ENCODE measurements at regions not wholly inside any gene's neighbourhood (a gene's known extent, or its start where the extent isn't known, plus 50 kb on each side); places are given as distances from the start of the nearest gene placed in this dataset.

GRCh38 chr13:90094357-90094756 is 1253.1 kb upstream of the MIR17HG start:
- peak in 1 of 8 experiments; percentile 80 for ATAC-seq (replicated peaks in 6 of 8)
- WGBS, 10 experiments = 0 to 100% (median 88%) methylated on average over 1 to 2 of the region's 2 CpGs; no CpG with 5 or more reads in 1 of the 10 experiments
- in situ Hi-C loops (cut with MboI; ENCODE audit: low pct_unique_long_range_greater_than_20kb in 2 of 9, low sequenced_read_pairs in 9 of 9, unreplicated experiment in 9 of 9) = no loop called here
- H3K27ac ChIP-seq = no peak overlapping the region
- no peak overlapping the region for H3K4me3 ChIP-seq
- no peaks in the 10 kb centered on the region for H3K4me1 ChIP-seq (replicated peaks in 1 of 2)

GRCh38 chr13:90098577-90098976 is 1248.9 kb upstream of the MIR17HG start:
- in situ Hi-C loops (cut with MboI; ENCODE audit: low pct_unique_long_range_greater_than_20kb in 2 of 9, low sequenced_read_pairs in 9 of 9, unreplicated experiment in 9 of 9) = no loop called here
- Histone ChIP-seq H3K4me3 (no peak overlapping the region), H3K27ac (no peak overlapping the region), H3K4me1 (replicated peaks in 1 of 2) (no peaks in the 10 kb centered on the region)
- ATAC-seq (replicated peaks in 6 of 8) = no peak
- WGBS, 10 experiments = 45 to 94% (median 79%) methylated on average over 1 to 4 of the region's 4 CpGs

DNA sequence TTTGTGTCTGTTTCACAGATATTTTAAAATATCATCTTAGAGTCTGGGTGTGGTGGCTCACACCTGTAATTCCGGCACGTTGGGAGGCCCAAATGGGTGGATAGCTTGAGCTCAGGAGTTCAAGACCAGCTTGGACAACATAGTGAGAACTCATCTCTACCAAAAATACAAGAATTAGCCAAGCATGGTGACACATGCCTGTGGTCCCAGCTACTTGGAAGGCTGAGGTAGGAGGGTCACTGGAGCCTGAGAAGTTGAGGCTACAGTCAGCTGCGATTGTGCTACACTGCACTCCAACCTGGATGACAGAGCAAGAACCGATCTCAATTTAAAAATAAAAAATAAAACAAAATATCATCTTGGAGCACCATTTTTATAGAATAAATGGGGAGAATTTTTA is 1247.6 kb upstream of the MIR17HG start:
- 43 to 100% (median 84%) methylated on average over 1 to 4 of the region's 4 CpGs; no CpG with 5 or more reads in 1 of the 10 experiments for WGBS, 10 experiments

DNA sequence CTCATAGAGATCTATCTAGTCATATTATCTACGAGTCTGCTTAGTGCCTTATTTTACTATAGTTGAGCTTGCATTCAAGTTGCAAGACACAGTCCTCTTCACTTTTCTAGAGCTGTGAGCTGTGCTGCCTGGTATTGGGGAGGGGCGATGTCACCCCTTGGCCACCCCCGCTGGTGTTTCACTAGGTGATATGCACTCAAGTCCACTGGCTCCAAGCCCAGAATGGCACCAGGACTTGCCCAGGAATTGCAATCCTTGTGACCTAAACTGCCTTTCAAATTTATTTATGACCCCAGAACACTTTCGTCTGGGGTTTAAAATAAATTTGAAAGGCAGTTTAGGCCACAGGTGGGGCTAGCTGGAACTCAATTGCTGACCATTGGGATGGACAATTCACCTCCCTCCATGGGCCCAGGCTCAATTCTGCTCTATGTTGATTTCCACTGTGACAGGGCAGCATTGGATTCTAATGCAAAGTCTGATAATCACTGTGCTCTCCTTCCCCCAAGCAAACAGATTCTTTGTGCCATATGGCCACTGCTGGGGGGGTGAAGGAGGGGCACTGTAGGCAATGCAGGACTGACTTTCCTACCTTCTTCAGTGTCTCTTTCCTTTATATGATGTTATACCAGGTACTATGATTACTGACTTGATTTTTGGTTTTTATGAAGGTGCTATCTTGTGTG is 1244.2 kb upstream of the MIR17HG start:
- Histone ChIP-seq H3K4me1 (replicated peaks in 1 of 2) (no peaks in the 10 kb centered on the region), H3K27ac (no peak overlapping the region), H3K4me3 (no peak overlapping the region)
- ATAC-seq (replicated peaks in 6 of 8) = no peak
- in situ Hi-C loops (cut with MboI; ENCODE audit: low pct_unique_long_range_greater_than_20kb in 2 of 9, low sequenced_read_pairs in 9 of 9, unreplicated experiment in 9 of 9) = no loop called here
- 0 to 100% (median 71%) methylated on average over 1 to 3 of the region's 4 CpGs; no CpG with 5 or more reads in 5 of the 10 experiments for WGBS, 10 experiments

More for the DNA sequence above, 1247.6 kb upstream of the MIR17HG start:
- no peaks in the 10 kb centered on the region for H3K4me1 ChIP-seq (replicated peaks in 1 of 2)
- no peak overlapping the region for H3K4me3 ChIP-seq
- no peak for ATAC-seq (replicated peaks in 6 of 8)
- in situ Hi-C loops (cut with MboI; ENCODE audit: low pct_unique_long_range_greater_than_20kb in 2 of 9, low sequenced_read_pairs in 9 of 9, unreplicated experiment in 9 of 9) = no loop called here
- no peak overlapping the region for H3K27ac ChIP-seq

DNA sequence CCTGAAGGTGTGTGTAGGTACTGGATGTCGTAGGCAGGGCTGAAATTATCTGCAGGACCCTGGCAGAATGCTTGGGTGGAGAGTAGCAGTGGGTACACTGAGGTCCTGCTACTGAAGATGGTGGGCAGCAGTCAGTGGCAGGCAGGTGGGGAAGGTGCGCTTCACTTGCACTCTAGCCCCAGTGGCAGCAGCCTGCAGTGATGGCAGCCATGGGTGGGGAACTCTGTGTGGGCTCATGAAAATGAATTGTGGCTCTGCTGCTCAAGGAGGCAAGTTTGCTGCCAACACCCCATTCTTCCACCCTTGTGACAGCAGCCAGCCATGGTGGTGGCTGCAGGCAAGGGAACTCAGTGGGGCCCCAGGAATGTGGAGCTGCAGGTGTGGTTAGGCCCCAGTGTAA is 1242.7 kb upstream of the MIR17HG start:
- Histone ChIP-seq H3K4me3 (no peak overlapping the region), H3K4me1 (replicated peaks in 1 of 2) (no peaks in the 10 kb centered on the region), H3K27ac (no peak overlapping the region)
- ATAC-seq (replicated peaks in 6 of 8) = no peak
- WGBS, 10 experiments = 80 to 100% methylated on average over 1 of the region's 2 CpGs; no CpG with 5 or more reads in 8 of the 10 experiments
- in situ Hi-C loops (cut with MboI; ENCODE audit: low pct_unique_long_range_greater_than_20kb in 2 of 9, low sequenced_read_pairs in 9 of 9, unreplicated experiment in 9 of 9) = no loop called here

DNA sequence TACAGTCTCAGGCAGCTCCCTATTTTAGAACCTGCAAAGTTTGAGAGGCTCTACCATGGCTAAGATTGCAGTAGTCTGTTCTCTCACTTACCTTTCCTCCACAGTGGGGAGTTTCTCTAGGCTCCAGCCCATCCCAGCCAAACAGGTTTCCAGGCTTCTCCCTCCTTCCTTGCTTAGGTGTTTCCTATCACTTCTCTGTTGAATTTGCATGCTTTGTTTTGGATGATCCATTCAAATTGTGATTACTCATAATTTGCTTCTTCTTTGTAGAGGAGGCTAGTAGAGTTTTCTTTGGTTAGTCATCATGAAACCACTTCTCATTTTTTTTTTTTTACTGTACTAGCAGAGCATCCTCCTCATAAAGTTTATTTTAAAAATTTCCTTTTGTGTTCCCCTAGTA is 1242.2 kb upstream of the MIR17HG start:
- no peak for ATAC-seq (replicated peaks in 6 of 8)
- in situ Hi-C loops (cut with MboI; ENCODE audit: low pct_unique_long_range_greater_than_20kb in 2 of 9, low sequenced_read_pairs in 9 of 9, unreplicated experiment in 9 of 9) = no loop called here
- Histone ChIP-seq H3K27ac (no peak overlapping the region), H3K4me1 (replicated peaks in 1 of 2) (no peaks in the 10 kb centered on the region), H3K4me3 (no peak overlapping the region)

GRCh38 chr13:90105849-90106496 is 1241.5 kb upstream of the MIR17HG start:
- in situ Hi-C loops (cut with MboI; ENCODE audit: low pct_unique_long_range_greater_than_20kb in 2 of 9, low sequenced_read_pairs in 9 of 9, unreplicated experiment in 9 of 9) = no loop called here
- no peaks in the 10 kb centered on the region for H3K4me1 ChIP-seq (replicated peaks in 1 of 2)
- ATAC-seq (replicated peaks in 6 of 8) = peak in 2 of 8 experiments; percentile 7 to 32
- 0 to 83% (median 33%) methylated on average over 1 to 3 of the region's 3 CpGs; no CpG with 5 or more reads in 3 of the 10 experiments for WGBS, 10 experiments
- H3K4me3 ChIP-seq = no peak overlapping the region
- no peak overlapping the region for H3K27ac ChIP-seq

GRCh38 chr13:90107661-90108060 is 1239.8 kb upstream of the MIR17HG start:
- H3K27ac ChIP-seq = no peak overlapping the region
- WGBS, 10 experiments = 48 to 90% (median 63%) methylated on average over 1 to 2 of the region's 2 CpGs; no CpG with 5 or more reads in 5 of the 10 experiments
- H3K4me3 ChIP-seq = no peak overlapping the region
- H3K4me1 ChIP-seq (replicated peaks in 1 of 2) = no peaks in the 10 kb centered on the region
- in situ Hi-C loops (cut with MboI; ENCODE audit: low pct_unique_long_range_greater_than_20kb in 2 of 9, low sequenced_read_pairs in 9 of 9, unreplicated experiment in 9 of 9) = no loop called here
- peak in 2 of 8 experiments; percentile 30 to 31 for ATAC-seq (replicated peaks in 6 of 8)

- H3K27ac ChIP-seq = no peak overlapping the region
- ATAC-seq (replicated peaks in 6 of 8) = no peak
- 0 to 100% (median 89%) methylated on average over 1 of the region's 1 CpG; no CpG with 5 or more reads in 3 of the 10 experiments for WGBS, 10 experiments
- no peak overlapping the region for H3K4me3 ChIP-seq
- in situ Hi-C loops (cut with MboI; ENCODE audit: low pct_unique_long_range_greater_than_20kb in 2 of 9, low sequenced_read_pairs in 9 of 9, unreplicated experiment in 9 of 9) = no loop called here
- no peaks in the 10 kb centered on the region for H3K4me1 ChIP-seq (replicated peaks in 1 of 2)
These were observed 1238.9 kb upstream of the MIR17HG start for GRCh38 chr13:90108547-90108946.

- Histone ChIP-seq H3K4me3 (no peak overlapping the region), H3K27ac (no peak overlapping the region), H3K4me1 (replicated peaks in 1 of 2) (no peaks in the 10 kb centered on the region)
- ATAC-seq (replicated peaks in 6 of 8) = no peak
- in situ Hi-C loops (cut with MboI; ENCODE audit: low pct_unique_long_range_greater_than_20kb in 2 of 9, low sequenced_read_pairs in 9 of 9, unreplicated experiment in 9 of 9) = no loop called here
These were observed 1231.4 kb upstream of the MIR17HG start for GRCh38 chr13:90116121-90116520.

DNA sequence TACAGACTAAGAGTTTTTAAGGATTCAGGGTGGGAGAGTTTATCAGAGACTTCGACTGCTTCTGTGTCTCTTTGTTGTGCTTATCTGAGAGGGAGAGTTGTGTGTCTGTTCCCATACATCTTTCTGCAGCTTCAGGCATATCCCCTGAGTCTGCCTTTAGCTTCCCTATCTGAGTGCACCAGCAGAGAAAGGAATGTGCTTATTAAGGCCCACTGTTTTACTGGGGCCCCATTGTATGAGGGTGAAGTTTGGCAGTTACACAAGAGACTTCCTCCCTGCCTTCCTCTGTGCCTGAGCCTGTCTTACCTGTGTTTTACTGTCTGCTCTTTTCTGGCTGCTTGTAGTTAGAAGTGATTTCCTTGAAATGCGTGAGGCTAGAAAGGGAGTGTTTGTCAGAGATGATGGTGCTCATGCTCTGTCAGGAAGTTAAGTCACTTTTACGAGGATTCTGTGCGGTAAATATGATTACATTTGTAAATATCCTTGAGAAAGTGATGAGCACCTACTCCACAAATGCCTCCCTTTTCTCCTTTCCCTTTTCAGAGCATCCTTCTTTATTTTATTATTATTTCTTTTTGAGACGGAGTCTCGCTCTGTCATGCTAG is 1228.9 kb upstream of the MIR17HG start:
- WGBS, 10 experiments = 72 to 100% (median 81%) methylated on average over 1 to 6 of the region's 6 CpGs; no CpG with 5 or more reads in 2 of the 10 experiments
- in situ Hi-C loops (cut with MboI; ENCODE audit: low pct_unique_long_range_greater_than_20kb in 2 of 9, low sequenced_read_pairs in 9 of 9, unreplicated experiment in 9 of 9) = no loop called here
- H3K4me3 ChIP-seq = no peak overlapping the region
- ATAC-seq (replicated peaks in 6 of 8) = no peak
- H3K27ac ChIP-seq = no peak overlapping the region
- no peaks in the 10 kb centered on the region for H3K4me1 ChIP-seq (replicated peaks in 1 of 2)

DNA sequence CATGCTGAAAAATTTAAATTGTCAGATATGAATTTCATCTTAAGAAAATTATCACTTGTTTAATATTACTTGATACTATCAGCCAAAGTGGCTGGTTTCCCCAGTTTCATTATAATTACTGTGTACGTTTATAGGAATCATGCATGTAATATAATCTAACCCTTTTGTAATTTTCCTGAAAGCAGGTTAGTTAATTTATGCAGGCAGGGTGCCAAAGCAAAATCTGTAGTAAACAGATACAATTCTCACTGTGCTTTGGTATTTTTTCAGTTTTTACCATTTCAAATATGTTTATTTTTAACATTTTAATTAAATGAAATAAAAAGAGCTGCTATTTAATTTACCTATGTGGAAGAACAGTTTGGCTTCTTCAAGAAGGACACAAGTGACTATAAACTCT is 1227.5 kb upstream of the MIR17HG start:
- in situ Hi-C loops (cut with MboI; ENCODE audit: low pct_unique_long_range_greater_than_20kb in 2 of 9, low sequenced_read_pairs in 9 of 9, unreplicated experiment in 9 of 9) = no loop called here
- ATAC-seq (replicated peaks in 6 of 8) = no peak
- WGBS, 10 experiments = 36 to 100% (median 85%) methylated on average over 1 of the region's 1 CpG; no CpG with 5 or more reads in 2 of the 10 experiments
- Histone ChIP-seq H3K4me3 (no peak overlapping the region), H3K27ac (no peak overlapping the region), H3K4me1 (replicated peaks in 1 of 2) (no peaks in the 10 kb centered on the region)

DNA sequence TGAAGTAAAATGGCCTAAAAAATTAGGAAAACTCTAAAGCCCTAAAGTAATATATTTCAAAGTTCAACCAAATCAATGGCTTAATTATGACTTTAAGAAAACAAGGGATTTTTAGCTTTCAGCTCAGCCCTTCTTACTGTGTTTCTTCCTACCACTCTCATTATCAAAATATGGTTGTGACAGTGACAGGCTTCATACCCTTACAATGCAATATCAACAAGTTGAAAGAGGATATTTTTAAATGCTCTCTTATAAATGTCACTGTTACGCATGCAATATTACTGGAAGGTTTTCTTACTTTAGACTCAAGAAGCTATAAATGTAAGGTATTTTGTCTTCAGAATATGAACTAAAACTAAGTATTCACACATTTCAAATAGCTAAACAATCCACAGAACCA is 1225.7 kb upstream of the MIR17HG start:
- no peaks in the 10 kb centered on the region for H3K4me1 ChIP-seq (replicated peaks in 1 of 2)
- no peak overlapping the region for H3K4me3 ChIP-seq
- WGBS, 10 experiments = 67 to 100% (median 100%) methylated on average over 1 of the region's 1 CpG; no CpG with 5 or more reads in 2 of the 10 experiments
- ATAC-seq (replicated peaks in 6 of 8) = no peak
- in situ Hi-C loops (cut with MboI; ENCODE audit: low pct_unique_long_range_greater_than_20kb in 2 of 9, low sequenced_read_pairs in 9 of 9, unreplicated experiment in 9 of 9) = no loop called here
- no peak overlapping the region for H3K27ac ChIP-seq
